Mesendoderm (in vitro differentiated cells): ENCODE measurements at regions not wholly inside any gene's neighbourhood (a gene's known extent, or its start where the extent isn't known, plus 50 kb on each side); places are given as distances from the start of the nearest gene placed in this dataset.

Source experiments
- DNase-seq: peaks from one replicate; pipeline ENCODE4 v3.0.0; 2013
- H2AK5ac ChIP-seq: 2 replicates; pipeline ENCODE4 v1.6.1; 2013; ENCODE audit warnings: low read length, inconsistent platforms
- H2BK120ac ChIP-seq: 2 replicates; pipeline ENCODE4 v1.6.1; 2013; ENCODE audit warnings: low read depth, mild to moderate bottlenecking, low read length, moderate library complexity, mixed read lengths
- H2BK15ac ChIP-seq: replicated peaks from 2 replicates; pipeline ENCODE4 v1.6.1; 2013; ENCODE audit warnings: low read depth, mild to moderate bottlenecking, moderate library complexity
- H2BK5ac ChIP-seq: 2 replicates; pipeline ENCODE4 v1.6.1; 2013; ENCODE audit warnings: low read length, inconsistent platforms
- H3K18ac ChIP-seq: 2 replicates; pipeline ENCODE4 v1.6.1; 2013; ENCODE audit warnings: mild to moderate bottlenecking, low read length, mixed read lengths
- H3K23ac ChIP-seq: one replicate; pipeline ENCODE4 v1.6.1; 2013; ENCODE audit warnings: low read length
- H3K27ac ChIP-seq: 2 replicates; pipeline ENCODE4 v1.5.1; 2013; ENCODE audit warnings: low read depth, mild to moderate bottlenecking, inconsistent platforms, low read length, moderate library complexity
- H3K27me3 ChIP-seq: 2 replicates; pipeline ENCODE4 v1.6.1; 2013; ENCODE audit warnings: low read length, control low read depth, mild to moderate bottlenecking, inconsistent platforms; ENCODE audit not compliant: insufficient read depth, poor library complexity
- H3K36me3 ChIP-seq: 2 replicates; pipeline ENCODE4 v1.6.1; 2013; ENCODE audit warnings: low read length, inconsistent platforms; ENCODE audit not compliant: control insufficient read depth, insufficient read depth
- H3K4ac ChIP-seq: one replicate; pipeline ENCODE4 v1.6.1; 2013; ENCODE audit warnings: low read depth, mild to moderate bottlenecking, low read length, moderate library complexity
- H3K4me1 ChIP-seq: 2 replicates; pipeline ENCODE4 v1.6.1; 2013; ENCODE audit warnings: low read depth, low read length, inconsistent platforms; ENCODE audit not compliant: control insufficient read depth
- H3K4me2 ChIP-seq: 2 replicates; pipeline ENCODE4 v1.6.1; 2013; ENCODE audit warnings: low read length
- H3K4me3 ChIP-seq: 2 replicates; pipeline ENCODE4 v1.5.1; 2013; ENCODE audit warnings: mild to moderate bottlenecking, low read length
- H3K56ac ChIP-seq: one replicate; pipeline ENCODE4 v1.6.1; 2013; ENCODE audit warnings: low read length
- H3K79me1 ChIP-seq: 2 replicates; pipeline ENCODE4 v1.6.1; 2013; ENCODE audit warnings: low read length, inconsistent platforms
- H3K79me2 ChIP-seq: 2 replicates; pipeline ENCODE4 v1.6.1; 2013; ENCODE audit warnings: mild to moderate bottlenecking, low read length; ENCODE audit not compliant: control insufficient read depth, insufficient read depth
- H3K9ac ChIP-seq: 2 replicates; pipeline ENCODE4 v1.6.1; 2013; ENCODE audit warnings: low read length, inconsistent platforms
- H4K5ac ChIP-seq: one replicate; pipeline ENCODE4 v1.6.1; 2013; ENCODE audit warnings: low read length
- H4K8ac ChIP-seq: one replicate; pipeline ENCODE4 v1.6.1; 2013; ENCODE audit warnings: low read depth, mild to moderate bottlenecking, control low read depth, low read length, moderate library complexity
- WGBS: extraction: QIAGEN DNeasy Blood & Tissue Kit; methylation state at CpG from one replicate; pipeline ENCODE4 v1.1.7; 2013; ENCODE audit warnings: low lambda C conversion rate, missing lambda C conversion rate; ENCODE audit not compliant: insufficient coverage; ENCODE audit errors: extremely low coverage; 5-methylcytosine and 5-hydroxymethylcytosine counted together

DNA sequence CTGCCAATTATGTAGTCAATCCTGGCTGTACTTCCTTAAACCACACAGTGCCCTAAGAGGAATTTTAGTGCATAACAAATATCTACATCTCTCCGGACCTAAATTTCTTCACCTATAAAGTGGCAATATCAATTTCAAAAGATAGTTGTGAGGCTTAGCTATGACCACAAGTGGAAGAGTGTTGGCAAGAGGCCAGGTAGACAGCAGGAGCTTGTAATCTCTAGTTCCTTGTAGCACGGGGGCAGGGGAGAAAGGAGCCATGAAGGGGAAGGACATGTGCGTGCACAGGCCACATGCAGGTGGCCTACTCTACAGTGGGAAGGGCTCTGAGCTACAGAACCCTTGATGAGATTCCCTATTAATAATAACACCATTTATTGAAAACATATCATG lies 269.7 kb downstream of the ABHD5 start:
- Histone ChIP-seq H3K36me3 (no peaks in the 10 kb centered on the region), H3K79me2 (no peaks in the 10 kb centered on the region), H3K4me1 (no peaks in the 10 kb centered on the region), H3K79me1 (no peaks in the 10 kb centered on the region), H3K56ac (no peak overlapping the region), H3K4me3 (no peak overlapping the region), H3K9ac (no peak overlapping the region), H4K8ac (no peak overlapping the region), H3K27ac (no peak overlapping the region), H2AK5ac (no peak overlapping the region), H3K18ac (no peak overlapping the region), H3K23ac (no peak overlapping the region), H3K4me2 (no peak overlapping the region), H4K5ac (no peak overlapping the region), H2BK15ac (no peak overlapping the region), H2BK5ac (no peak overlapping the region), H3K27me3 (no peaks in the 10 kb centered on the region), H3K4ac (no peak overlapping the region), H2BK120ac (no peak overlapping the region)
- no peak for DNase-seq
- no CpG with 5 or more reads among the region's 3 CpGs for WGBS

DNA sequence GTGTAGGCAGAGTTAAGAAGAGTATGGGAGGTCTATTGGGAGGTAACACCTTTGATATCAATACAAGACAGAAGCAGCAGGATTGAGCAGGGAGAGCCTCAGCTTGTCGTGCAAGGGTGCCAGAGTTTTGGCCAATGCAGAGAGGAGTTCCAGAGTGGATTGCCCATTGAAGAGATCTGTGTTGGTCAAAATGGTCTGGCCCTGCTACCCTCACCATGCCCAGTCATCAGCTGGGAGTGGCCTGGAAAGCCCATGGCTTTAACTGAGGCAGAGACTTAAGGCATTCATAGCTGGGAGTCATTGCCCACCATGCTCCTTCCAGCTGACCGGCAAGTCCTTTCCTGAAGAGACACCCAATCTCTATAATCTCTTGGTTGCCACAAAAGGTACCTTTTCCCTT lies 271.3 kb downstream of the ABHD5 start:
- no peak for DNase-seq

DNA sequence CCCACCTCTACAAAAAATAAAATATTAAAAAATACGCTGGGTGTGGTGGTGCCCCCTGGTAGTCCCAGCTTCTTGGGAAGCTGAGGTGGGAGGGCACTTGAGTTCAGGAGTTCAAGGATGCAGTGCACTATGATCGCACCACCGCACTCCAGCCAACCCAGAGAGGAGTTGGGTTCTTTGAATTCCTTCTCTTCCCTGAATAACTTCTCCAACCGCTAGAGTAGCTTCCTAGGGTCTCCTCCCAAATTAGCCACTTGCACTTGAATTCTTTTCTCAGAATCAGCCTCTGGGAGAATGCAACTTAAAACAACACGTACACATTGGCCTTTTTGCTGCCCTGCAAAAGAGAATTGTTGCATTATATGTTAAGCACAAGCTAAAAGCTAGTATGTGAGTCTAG lies 272.5 kb downstream of the ABHD5 start:
- H3K4me3 ChIP-seq, result no peak overlapping the region
- no peak overlapping the region for H2AK5ac ChIP-seq
- DNase-seq, result no peak
- H2BK5ac ChIP-seq, result no peak overlapping the region
- H3K27me3 ChIP-seq, result no peaks in the 10 kb centered on the region
- H2BK120ac ChIP-seq, result no peak overlapping the region
- no peak overlapping the region for H3K27ac ChIP-seq
- no peak overlapping the region for H3K23ac ChIP-seq
- H3K4ac ChIP-seq, result no peak overlapping the region
- no peak overlapping the region for H3K18ac ChIP-seq
- no peaks in the 10 kb centered on the region for H3K79me1 ChIP-seq
- H3K4me1 ChIP-seq, result no peaks in the 10 kb centered on the region
- H4K8ac ChIP-seq, result no peak overlapping the region
- no peaks in the 10 kb centered on the region for H3K79me2 ChIP-seq
- H3K4me2 ChIP-seq, result no peak overlapping the region
- no CpG with 5 or more reads among the region's 5 CpGs for WGBS
- H4K5ac ChIP-seq, result no peak overlapping the region
- H3K56ac ChIP-seq, result no peak overlapping the region
- no peaks in the 10 kb centered on the region for H3K36me3 ChIP-seq
- H3K9ac ChIP-seq, result no peak overlapping the region
- no peak overlapping the region for H2BK15ac ChIP-seq

More for the DNA sequence above, 271.3 kb downstream of the ABHD5 start:
- no peak overlapping the region for H3K56ac ChIP-seq
- H2BK120ac ChIP-seq, result no peak overlapping the region
- no peak overlapping the region for H2BK15ac ChIP-seq
- H3K27ac ChIP-seq, result no peak overlapping the region
- no CpG with 5 or more reads among the region's 2 CpGs for WGBS
- H3K79me2 ChIP-seq, result no peaks in the 10 kb centered on the region
- no peak overlapping the region for H3K4me2 ChIP-seq
- no peak overlapping the region for H4K8ac ChIP-seq
- no peak overlapping the region for H2BK5ac ChIP-seq
- no peaks in the 10 kb centered on the region for H3K4me1 ChIP-seq
- no peaks in the 10 kb centered on the region for H3K36me3 ChIP-seq
- H4K5ac ChIP-seq, result no peak overlapping the region
- no peak overlapping the region for H2AK5ac ChIP-seq
- H3K23ac ChIP-seq, result no peak overlapping the region
- H3K4me3 ChIP-seq, result no peak overlapping the region
- no peak overlapping the region for H3K18ac ChIP-seq
- no peaks in the 10 kb centered on the region for H3K27me3 ChIP-seq
- no peak overlapping the region for H3K4ac ChIP-seq
- no peak overlapping the region for H3K9ac ChIP-seq
- no peaks in the 10 kb centered on the region for H3K79me1 ChIP-seq

DNA sequence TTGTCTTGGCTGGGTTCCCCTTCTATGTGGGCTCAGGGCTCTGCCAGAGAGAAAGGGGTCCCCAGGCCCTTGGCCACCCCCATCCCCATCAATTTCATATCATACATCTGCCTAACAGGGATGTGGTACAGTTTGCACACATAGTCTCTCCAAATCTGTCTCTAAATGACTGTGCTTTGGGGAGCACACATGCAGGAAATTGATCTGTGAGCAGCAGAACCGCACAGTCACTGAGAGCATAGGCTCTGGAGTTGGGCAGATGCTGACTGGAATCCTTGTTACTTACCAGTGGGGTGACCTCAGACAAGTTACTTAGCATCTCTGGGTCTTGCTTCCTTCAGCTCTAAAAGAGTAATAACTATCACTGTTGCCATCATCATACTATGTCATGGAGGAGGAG lies 273.9 kb downstream of the ABHD5 start:
- H3K4me1 ChIP-seq, result no peaks in the 10 kb centered on the region
- H3K36me3 ChIP-seq, result no peaks in the 10 kb centered on the region
- no peak overlapping the region for H2BK120ac ChIP-seq
- no CpG with 5 or more reads among the region's 1 CpG for WGBS
- no peak overlapping the region for H3K27ac ChIP-seq
- H3K56ac ChIP-seq, result no peak overlapping the region
- H3K27me3 ChIP-seq, result no peaks in the 10 kb centered on the region
- no peaks in the 10 kb centered on the region for H3K79me1 ChIP-seq
- no peaks in the 10 kb centered on the region for H3K79me2 ChIP-seq
- H3K4ac ChIP-seq, result no peak overlapping the region
- H4K5ac ChIP-seq, result no peak overlapping the region
- H3K4me2 ChIP-seq, result no peak overlapping the region
- H3K18ac ChIP-seq, result no peak overlapping the region
- H2BK15ac ChIP-seq, result no peak overlapping the region
- no peak for DNase-seq
- no peak overlapping the region for H3K4me3 ChIP-seq
- H2BK5ac ChIP-seq, result no peak overlapping the region
- H2AK5ac ChIP-seq, result no peak overlapping the region
- no peak overlapping the region for H4K8ac ChIP-seq
- H3K23ac ChIP-seq, result no peak overlapping the region
- no peak overlapping the region for H3K9ac ChIP-seq

DNA sequence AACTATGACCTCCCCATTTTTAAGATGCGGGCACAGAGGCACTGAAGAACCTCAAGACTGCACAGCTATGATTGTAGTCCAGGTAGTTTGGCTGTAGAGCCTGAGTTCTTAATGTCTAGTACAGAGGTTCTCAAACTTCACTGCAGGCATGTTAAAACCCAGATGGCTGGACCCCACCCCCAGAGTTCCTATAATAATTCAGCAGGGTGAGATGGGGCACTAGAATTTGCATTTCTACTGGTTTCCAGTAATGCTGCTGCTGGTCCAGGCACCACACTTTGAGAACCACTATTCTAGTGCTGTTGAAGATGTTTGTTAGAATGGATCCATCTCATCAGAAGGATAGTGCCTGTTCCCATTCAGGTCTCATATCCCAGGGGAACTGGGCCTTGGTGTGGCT lies 274.9 kb downstream of the ABHD5 start:
- Histone ChIP-seq H4K5ac (no peak overlapping the region), H3K27me3 (no peaks in the 10 kb centered on the region), H2BK5ac (no peak overlapping the region), H3K4ac (no peak overlapping the region), H3K56ac (no peak overlapping the region), H3K36me3 (no peaks in the 10 kb centered on the region), H3K18ac (no peak overlapping the region), H3K27ac (no peak overlapping the region), H3K4me1 (no peaks in the 10 kb centered on the region), H3K4me3 (no peak overlapping the region), H2BK120ac (no peak overlapping the region), H3K9ac (no peak overlapping the region), H3K79me2 (no peaks in the 10 kb centered on the region), H4K8ac (no peak overlapping the region), H2BK15ac (no peak overlapping the region), H3K79me1 (no peaks in the 10 kb centered on the region), H2AK5ac (no peak overlapping the region), H3K4me2 (no peak overlapping the region), H3K23ac (no peak overlapping the region)
- DNase-seq, result no peak
- WGBS, result no CpG with 5 or more reads among the region's 1 CpG

DNA sequence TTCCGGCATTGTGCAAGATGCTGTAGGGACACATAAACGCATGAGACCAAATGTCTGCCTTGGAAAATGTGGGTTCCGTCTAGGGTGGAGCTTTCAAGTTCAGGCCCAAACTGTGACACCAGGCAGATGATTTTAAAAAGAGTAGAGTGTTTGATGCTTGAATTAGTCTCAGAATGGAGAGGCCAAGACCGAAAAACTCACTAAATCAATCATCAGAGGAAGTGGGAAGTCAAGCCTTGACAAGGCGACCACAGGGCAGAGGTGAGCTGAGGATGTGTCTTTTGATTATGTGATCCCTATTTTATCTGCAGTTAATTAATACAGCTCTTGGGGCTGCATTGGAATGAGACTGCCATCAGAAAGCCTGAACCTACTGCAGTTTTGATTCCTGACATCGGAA lies 275.4 kb downstream of the ABHD5 start:
- no peak overlapping the region for H3K4me2 ChIP-seq
- H2AK5ac ChIP-seq, result no peak overlapping the region
- H2BK120ac ChIP-seq, result no peak overlapping the region
- H3K27ac ChIP-seq, result no peak overlapping the region
- no peak for DNase-seq
- no peak overlapping the region for H4K5ac ChIP-seq
- no peaks in the 10 kb centered on the region for H3K36me3 ChIP-seq
- no peaks in the 10 kb centered on the region for H3K27me3 ChIP-seq
- H3K18ac ChIP-seq, result no peak overlapping the region
- H2BK5ac ChIP-seq, result no peak overlapping the region
- no peak overlapping the region for H3K56ac ChIP-seq
- no peak overlapping the region for H4K8ac ChIP-seq
- H3K79me1 ChIP-seq, result no peaks in the 10 kb centered on the region
- no peak overlapping the region for H3K9ac ChIP-seq
- WGBS, result no CpG with 5 or more reads among the region's 6 CpGs
- H3K79me2 ChIP-seq, result no peaks in the 10 kb centered on the region
- no peak overlapping the region for H2BK15ac ChIP-seq
- no peak overlapping the region for H3K4me3 ChIP-seq
- no peak overlapping the region for H3K4ac ChIP-seq
- no peaks in the 10 kb centered on the region for H3K4me1 ChIP-seq
- H3K23ac ChIP-seq, result no peak overlapping the region
